Heart right ventricle (tissue), 16 donors: ENCODE measurements at regions not wholly inside any gene's neighbourhood (a gene's known extent, or its start where the extent isn't known, plus 50 kb on each side); places are given as distances from the start of the nearest gene placed in this dataset.
"Not testable (repeated sequence)": the region's sequence is repeated elsewhere in the genome, so short reads cannot be mapped to it uniquely, and the experiment has no call there.

Experiments
- ATAC-seq, 8 donors: fragments of 200-7000 bp; cut with Tn5 transposase; one replicate each; pipeline ENCODE4 v1.9.1; 2020; ENCODE audit warnings: mild to moderate bottlenecking in 8 of 8, moderate library complexity in 8 of 8, moderate number of reproducible peaks in 1 of 8
- DNase-seq, 2 donors: peaks; one replicate each; pipeline ENCODE4 v3.0.0-alpha.2; 2020
- H3K27ac ChIP-seq, 10 donors: fragments of 200-600 bp; sonication (generic) in 2 of 10; one replicate each; pipeline versions ENCODE4 v1.5.0 to v1.8.0; 2020 to 2022; ENCODE audit warnings: mild to moderate bottlenecking in 3 of 10
- H3K27me3 ChIP-seq, 7 donors: fragments of 200-600 bp; one replicate each; pipeline ENCODE4 v1.8.0; 2021 to 2022; ENCODE audit warnings: mild to moderate bottlenecking in 2 of 7
- H3K36me3 ChIP-seq, 9 donors: fragments of 200-600 bp; sonication (generic) in 1 of 9; one replicate each; pipeline versions ENCODE4 v1.5.0 to v1.8.0; 2020 to 2022; ENCODE audit warnings: mild to moderate bottlenecking in 2 of 9
- H3K4me1 ChIP-seq, 9 donors: fragments of 200-600 bp; sonication (generic) in 1 of 9; one replicate each; pipeline versions ENCODE4 v1.5.0 to v1.8.0; 2020 to 2022; ENCODE audit warnings: mild to moderate bottlenecking in 4 of 9
- H3K4me3 ChIP-seq, 10 donors: fragments of 200-600 bp; sonication (generic) in 2 of 10; one replicate each; pipeline versions ENCODE4 v1.5.0 to v1.8.0; 2020 to 2022; ENCODE audit warnings: mild to moderate bottlenecking in 7 of 10, moderate library complexity in 2 of 10
- H3K9me3 ChIP-seq, 11 donors: fragments of 200-600 bp in 10 of 11; sonication (generic) in 2 of 11; one replicate each; pipeline versions ENCODE4 v1.5.0 to v1.8.0; 2013 to 2022; ENCODE audit warnings: mild to moderate bottlenecking in 2 of 11, control low read depth in 1 of 11, moderate library complexity in 1 of 11
- WGBS, 2 donors: extraction: QIAGEN DNeasy Blood & Tissue Kit; methylation state at CpG; one replicate each; pipeline ENCODE4 v1.1.7; 2013; ENCODE audit warnings: inconsistent platforms in 1 of 2; 5-methylcytosine and 5-hydroxymethylcytosine counted together
- intact Hi-C, 10 donors: fragments of 100-400 bp; cut with DNase I; formaldehyde crosslinking; loops; one replicate each; pipeline versions ENCODE4 v1.11.1 to v1.14.2; 2022
- TF ChIP-seq, protein P1 (sequence below), 9 donors: fragments of 200-600 bp; sonication (generic) in 2 of 9; IDR thresholded peaks; one replicate each; pipeline versions ENCODE4 v1.5.0 to v1.8.0; 2021 to 2022; ENCODE audit warnings: antibody characterized with exemption in 9 of 9, mild to moderate bottlenecking in 5 of 9, moderate library complexity in 1 of 9
- donor health status: Arrhythmogenic right ventricular cardiomyopathy.
- donor health status: ischemic (EF 13 %, LVEDD 7.1; RV severe dilation, severe dysfunction).
- donor health status: healthy with polysubstance abuse.
- donor health status: DM: no; HTN: yes; CAD: no.
- donor health status: DM: no; HTN: no; CAD: no.
- donor health status: ischemic (EF 25% LVEDD 6.9; RV normal size, moderate dysfunction).
- donor health status: ischemic (EF 25% LVEDD 5.7; RV mildly dilated, moderate dysfunction).
- donor health status: healthy.
- donor health status: DM: yes; HTN: yes; CAD: no.
- donor health status: Ischemic cardiomyopathy.
- donor health status: ischemic (EF 35%, LVEDD 5.7; RV mildly dilated, moderate dysfunction).
- donor health status: nonischemic (EF 11% LVEDD 7.7; RV severe dilation, severe dysfunction).
- donor health status: DM: yes; HTN: yes; CAD: no.
- donor health status: PGD.
- donor health status: ischemic (EF 29% LVEDD 5.4; RV normal size, mild dysfunction).
- donor health status: nonischemic (EF 23%, LVEDD 6.1; RV moderate dilation, normal function).

DNA sequence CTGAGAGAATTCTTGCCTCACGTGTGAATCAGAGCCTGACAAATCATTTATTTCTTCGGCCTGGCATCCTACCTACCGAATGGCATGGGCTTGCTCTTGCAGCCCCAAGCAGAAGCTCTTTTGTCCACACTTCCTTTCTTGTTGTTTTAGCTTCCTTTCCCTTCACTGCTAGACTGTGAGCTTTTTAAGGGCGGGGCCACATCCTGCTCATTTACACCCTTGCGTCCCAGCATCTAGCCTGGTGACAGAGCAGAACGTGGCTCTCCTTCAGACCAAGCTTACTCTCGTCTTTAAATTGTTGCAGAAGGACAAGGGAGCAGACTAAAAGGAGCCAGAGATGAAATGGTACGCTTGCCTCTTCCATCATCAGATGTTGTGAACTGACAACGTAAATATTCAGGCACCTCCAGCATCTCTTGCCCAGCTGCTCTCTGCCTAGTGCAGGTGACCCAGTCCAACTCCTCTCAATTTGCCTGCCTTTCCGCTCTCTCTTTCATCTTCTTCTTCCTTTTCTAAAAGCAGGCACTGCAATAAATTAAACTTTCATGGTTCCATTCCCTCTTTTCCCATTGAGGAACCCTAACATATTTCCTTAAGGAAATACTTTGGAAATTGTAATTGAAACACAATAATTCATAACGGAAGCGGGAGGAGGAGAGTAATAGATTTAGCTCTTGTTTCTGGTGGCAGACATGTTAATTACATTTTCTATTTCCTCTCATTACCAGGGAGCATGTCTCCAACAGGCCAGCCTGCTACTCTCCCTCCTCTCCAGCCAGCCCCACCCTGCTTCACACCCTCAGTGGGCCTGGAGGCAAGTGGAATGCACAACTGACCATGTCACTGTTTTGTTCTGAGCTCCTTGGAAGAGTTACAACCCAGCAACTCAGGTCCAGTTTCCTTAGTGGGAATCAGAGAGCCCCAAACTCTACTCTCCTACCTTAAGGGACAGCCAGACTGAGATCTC lies 228.1 kb upstream of the TRIB2 start:
- peaks cover 0 to 64% (median 36%) of the 10 kb centered on the region in 9 donors for H3K4me1 ChIP-seq
- H3K27ac ChIP-seq = peak overlapping the region in 1 of 10 donors; percentile 57
- H3K4me3 ChIP-seq = no peak overlapping the region
- WGBS, 2 donors = 69 to 72% methylated on average over 12 of the region's 12 CpGs
- DNase-seq (no peak), ATAC-seq (peak in 1 of 8 donors; percentile 15)
- no peaks in the 10 kb centered on the region for H3K36me3 ChIP-seq
- intact Hi-C loops = no loop called here
- H3K9me3 ChIP-seq = peaks cover 0 to 2% (median 0%) of the 10 kb centered on the region in 11 donors
- TF ChIP-seq, protein P1, sequence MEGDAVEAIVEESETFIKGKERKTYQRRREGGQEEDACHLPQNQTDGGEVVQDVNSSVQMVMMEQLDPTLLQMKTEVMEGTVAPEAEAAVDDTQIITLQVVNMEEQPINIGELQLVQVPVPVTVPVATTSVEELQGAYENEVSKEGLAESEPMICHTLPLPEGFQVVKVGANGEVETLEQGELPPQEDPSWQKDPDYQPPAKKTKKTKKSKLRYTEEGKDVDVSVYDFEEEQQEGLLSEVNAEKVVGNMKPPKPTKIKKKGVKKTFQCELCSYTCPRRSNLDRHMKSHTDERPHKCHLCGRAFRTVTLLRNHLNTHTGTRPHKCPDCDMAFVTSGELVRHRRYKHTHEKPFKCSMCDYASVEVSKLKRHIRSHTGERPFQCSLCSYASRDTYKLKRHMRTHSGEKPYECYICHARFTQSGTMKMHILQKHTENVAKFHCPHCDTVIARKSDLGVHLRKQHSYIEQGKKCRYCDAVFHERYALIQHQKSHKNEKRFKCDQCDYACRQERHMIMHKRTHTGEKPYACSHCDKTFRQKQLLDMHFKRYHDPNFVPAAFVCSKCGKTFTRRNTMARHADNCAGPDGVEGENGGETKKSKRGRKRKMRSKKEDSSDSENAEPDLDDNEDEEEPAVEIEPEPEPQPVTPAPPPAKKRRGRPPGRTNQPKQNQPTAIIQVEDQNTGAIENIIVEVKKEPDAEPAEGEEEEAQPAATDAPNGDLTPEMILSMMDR (IDR thresholded peaks at IDR 0.05) = no peak
- no peaks in the 10 kb centered on the region for H3K27me3 ChIP-seq

DNA sequence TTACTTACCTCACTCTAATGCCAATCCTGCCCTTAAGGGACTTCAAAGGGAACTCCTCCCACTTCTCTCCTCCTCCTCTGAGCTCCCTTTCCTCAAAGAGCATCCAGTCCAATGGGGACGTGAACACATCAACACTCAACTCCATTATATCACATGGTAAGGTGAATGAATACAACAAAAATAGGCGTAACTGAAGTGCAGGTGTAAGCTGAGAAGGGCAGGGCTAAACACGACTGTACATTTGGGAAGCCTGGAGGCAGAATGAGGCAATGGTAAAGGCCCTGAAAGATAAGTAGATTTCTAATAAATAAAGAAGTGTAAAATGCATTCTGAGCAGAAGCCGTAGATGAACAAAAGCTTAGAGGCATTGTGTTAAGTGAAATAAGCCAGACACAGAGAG lies 226.1 kb upstream of the TRIB2 start:
- H3K4me3 ChIP-seq = no peak overlapping the region
- TF ChIP-seq, protein P1 (IDR thresholded peaks at IDR 0.05) = no peak
- DNase-seq (no peak), ATAC-seq (no peak)
- no peaks in the 10 kb centered on the region for H3K27me3 ChIP-seq
- H3K4me1 ChIP-seq = peaks cover 0 to 45% (median 27%) of the 10 kb centered on the region in 9 donors
- H3K9me3 ChIP-seq = no peaks in the 10 kb centered on the region
- intact Hi-C loops = no loop called here
- no peaks in the 10 kb centered on the region for H3K36me3 ChIP-seq
- no peak overlapping the region for H3K27ac ChIP-seq
- 80 to 95% methylated on average over 4 of the region's 4 CpGs for WGBS, 2 donors

DNA sequence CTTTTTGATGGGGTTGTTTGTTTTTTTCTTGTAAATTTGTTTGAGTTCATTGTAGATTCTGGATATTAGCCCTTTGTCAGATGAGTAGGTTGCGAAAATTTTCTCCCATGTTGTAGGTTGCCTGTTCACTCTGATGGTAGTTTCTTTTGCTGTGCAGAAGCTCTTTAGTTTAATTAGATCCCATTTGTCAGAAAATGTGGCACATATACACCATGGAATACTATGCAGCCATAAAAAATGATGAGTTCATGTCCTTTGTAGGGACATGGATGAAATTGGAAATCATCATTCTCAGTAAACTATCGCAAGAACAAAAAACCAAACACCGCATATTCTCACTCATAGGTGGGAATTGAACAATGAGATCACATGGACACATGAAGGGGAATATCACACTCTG lies 224.4 kb upstream of the TRIB2 start:
- DNase-seq, H3K9me3 ChIP-seq, intact Hi-C loops, H3K4me3 ChIP-seq, H3K36me3 ChIP-seq, H3K27ac ChIP-seq, H3K27me3 ChIP-seq, ATAC-seq: not testable (repeated sequence)
- WGBS, 2 donors = no CpG with 5 or more reads among the region's 3 CpGs
- H3K4me1 ChIP-seq = peaks cover 0 to 28% (median 10%) of the 10 kb centered on the region in 9 donors

DNA sequence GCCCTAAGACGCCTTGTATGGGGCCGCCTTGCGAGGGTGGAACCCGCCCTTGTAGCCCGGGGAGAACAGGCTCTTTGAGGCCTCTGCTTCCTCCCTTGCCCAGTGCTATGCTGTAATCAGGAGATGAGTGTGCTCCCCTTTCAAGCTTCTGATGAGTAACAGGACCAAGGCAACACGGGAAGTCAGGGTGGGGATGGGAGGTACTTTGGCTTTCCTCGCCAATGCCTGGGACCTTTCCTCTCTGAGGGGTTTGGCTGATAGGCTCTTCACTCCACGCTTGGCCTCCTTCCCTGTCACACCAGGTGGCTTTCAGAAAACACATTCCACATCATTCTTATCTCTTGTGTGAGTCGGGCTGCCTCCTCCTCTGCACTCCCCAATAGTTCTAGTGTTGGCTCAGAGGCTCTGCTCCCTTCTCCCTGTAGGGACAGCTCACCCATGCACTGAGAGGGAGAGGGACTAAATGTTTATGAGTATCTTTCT lies 223.7 kb upstream of the TRIB2 start:
- Histone ChIP-seq H3K4me1 (peaks cover 0 to 22% (median 8%) of the 10 kb centered on the region in 9 donors), H3K27ac (peak overlapping the region in 6 of 10 donors; percentile 25 to 52 (median 34)), H3K9me3 (no peaks in the 10 kb centered on the region), H3K4me3 (no peak overlapping the region), H3K36me3 (no peaks in the 10 kb centered on the region), H3K27me3 (no peaks in the 10 kb centered on the region)
- TF ChIP-seq, protein P1 (IDR thresholded peaks at IDR 0.05) = no peak
- ATAC-seq (peak; percentile 69 to 97 (median 87)), DNase-seq (peak; percentile 20 to 44)
- 38 to 48% methylated on average over 9 of the region's 9 CpGs for WGBS, 2 donors
- intact Hi-C loops = no loop called here
